GM21423 (cell line): ENCODE measurements at regions not wholly inside any gene's neighbourhood (a gene's known extent, or its start where the extent isn't known, plus 50 kb on each side); places are given as distances from the start of the nearest gene placed in this dataset.

Source experiments
- ATAC-seq: cut with Tn5 transposase; IDR thresholded peaks from one replicate; pipeline ENCODE4 v1.9.1; 2021; ENCODE audit warnings: mild to moderate bottlenecking, moderate library complexity; ENCODE audit not compliant: unreplicated experiment

GRCh38 chr14:25800841-25801240 is 750.9 kb upstream of the STXBP6 start:
- no peak for ATAC-seq

- ATAC-seq = no peak
Measured at GRCh38 chr14:25788252-25788651, 738.3 kb upstream of the STXBP6 start.

GRCh38 chr14:25765909-25766308 is 716.0 kb upstream of the STXBP6 start:
- ATAC-seq = no peak

GRCh38 chr14:25759920-25760655 is 710.1 kb upstream of the STXBP6 start:
- ATAC-seq = no peak

- ATAC-seq = no peak
Measured at GRCh38 chr14:25759256-25759655, 709.3 kb upstream of the STXBP6 start.

GRCh38 chr14:25757364-25757763 is 707.4 kb upstream of the STXBP6 start:
- no peak for ATAC-seq

GRCh38 chr14:25756876-25757275 is 706.9 kb upstream of the STXBP6 start:
- no peak for ATAC-seq

- ATAC-seq = no peak
Measured at GRCh38 chr14:25753130-25753529, 703.2 kb upstream of the STXBP6 start.

GRCh38 chr14:25750436-25750835 is 700.5 kb upstream of the STXBP6 start:
- no peak for ATAC-seq
